IPS-20b (cell line): ENCODE measurements at regions not wholly inside any gene's neighbourhood (a gene's known extent, or its start where the extent isn't known, plus 50 kb on each side); places are given as distances from the start of the nearest gene placed in this dataset.

Source experiments
- H3K27ac ChIP-seq: one replicate; pipeline ENCODE4 v1.5.1; 2013; ENCODE audit warnings: low read length
- H3K27me3 ChIP-seq: 2 replicates; pipeline ENCODE4 v1.6.1; 2013; ENCODE audit warnings: mild to moderate bottlenecking, low read length, inconsistent platforms; ENCODE audit not compliant: insufficient read depth
- H3K36me3 ChIP-seq: 2 replicates; pipeline ENCODE4 v1.6.1; 2013; ENCODE audit warnings: low read depth, mild to moderate bottlenecking, inconsistent platforms, low read length, moderate library complexity; ENCODE audit not compliant: insufficient read depth
- H3K4me1 ChIP-seq: 2 replicates; pipeline ENCODE4 v1.6.1; 2013; ENCODE audit warnings: mild to moderate bottlenecking, control low read depth, inconsistent platforms, low read length, moderate library complexity; ENCODE audit not compliant: insufficient read depth
- H3K4me3 ChIP-seq: 2 replicates; pipeline ENCODE4 v1.5.1; 2013; ENCODE audit warnings: mild to moderate bottlenecking, low read length, inconsistent platforms
- H3K9ac ChIP-seq: 2 replicates; pipeline ENCODE4 v1.6.1; 2013; ENCODE audit warnings: low read depth, mild to moderate bottlenecking, inconsistent platforms, low read length, moderate library complexity
- H3K9me3 ChIP-seq: 2 replicates; pipeline ENCODE4 v1.6.1; 2013; ENCODE audit warnings: mild to moderate bottlenecking, low read depth, low read length, inconsistent platforms; ENCODE audit not compliant: insufficient read depth

DNA sequence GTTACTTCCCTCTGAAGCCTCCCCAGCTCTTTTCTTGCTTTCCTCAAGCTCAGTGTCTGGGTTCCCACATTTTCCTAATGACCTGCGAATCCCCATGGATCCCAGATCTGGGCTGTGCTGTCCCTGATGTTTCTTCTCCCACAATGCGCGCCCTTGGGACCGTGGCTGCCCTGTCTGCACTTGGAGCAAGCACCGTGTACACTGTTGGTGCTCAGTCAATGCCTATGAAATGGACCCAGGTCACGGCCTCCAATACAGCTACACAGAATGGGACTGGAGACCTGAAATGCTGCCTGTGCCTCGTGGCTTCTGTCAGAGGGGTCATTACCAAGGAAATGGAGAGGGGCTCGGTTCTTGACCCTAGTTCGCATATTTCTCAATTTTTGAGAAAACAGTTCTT lies 160.1 kb upstream of the SOX1 start:
- Histone ChIP-seq H3K4me3 (no peak overlapping the region), H3K4me1 (no peaks in the 10 kb centered on the region), H3K9ac (no peak overlapping the region), H3K27me3 (no peaks in the 10 kb centered on the region), H3K36me3 (no peaks in the 10 kb centered on the region), H3K9me3 (no peaks in the 10 kb centered on the region), H3K27ac (no peak overlapping the region)

DNA sequence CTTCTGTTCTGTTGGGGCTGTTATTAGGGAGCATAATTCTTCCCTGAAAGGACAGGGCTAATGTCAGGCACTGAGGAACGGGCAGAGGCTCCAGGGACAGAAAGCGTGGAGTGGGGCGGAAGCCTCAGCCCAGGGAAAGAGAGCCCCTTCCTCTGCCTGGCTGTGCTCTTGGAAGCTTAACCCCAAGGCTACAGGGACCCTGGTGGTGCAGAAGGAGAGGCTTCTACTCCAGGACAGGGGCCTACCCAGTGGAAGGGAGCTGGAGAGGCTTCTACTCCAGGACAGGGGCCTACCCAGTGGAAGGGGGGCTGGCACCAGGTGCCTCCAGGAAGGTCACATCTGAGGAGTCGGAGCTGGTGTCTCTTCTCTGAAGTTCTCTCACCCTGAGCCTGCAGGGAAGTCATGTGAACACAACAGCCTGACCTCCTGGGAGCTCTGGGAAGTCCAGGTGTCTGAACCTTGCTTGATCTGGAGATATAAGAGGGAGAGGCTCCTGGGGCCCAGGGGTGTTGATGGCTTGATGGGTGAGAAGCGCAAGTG lies 159.5 kb upstream of the SOX1 start:
- no peak overlapping the region for H3K4me3 ChIP-seq
- H3K27me3 ChIP-seq: no peaks in the 10 kb centered on the region
- no peaks in the 10 kb centered on the region for H3K9me3 ChIP-seq
- H3K4me1 ChIP-seq: no peaks in the 10 kb centered on the region
- H3K27ac ChIP-seq: no peak overlapping the region
- no peak overlapping the region for H3K9ac ChIP-seq
- H3K36me3 ChIP-seq: no peaks in the 10 kb centered on the region

- Histone ChIP-seq H3K9me3 (no peaks in the 10 kb centered on the region), H3K4me3 (no peak overlapping the region), H3K36me3 (no peaks in the 10 kb centered on the region), H3K4me1 (no peaks in the 10 kb centered on the region), H3K27me3 (no peaks in the 10 kb centered on the region), H3K27ac (no peak overlapping the region), H3K9ac (no peak overlapping the region)
Measured at GRCh38 chr13:111908361-111908760, 158.6 kb upstream of the SOX1 start.

DNA sequence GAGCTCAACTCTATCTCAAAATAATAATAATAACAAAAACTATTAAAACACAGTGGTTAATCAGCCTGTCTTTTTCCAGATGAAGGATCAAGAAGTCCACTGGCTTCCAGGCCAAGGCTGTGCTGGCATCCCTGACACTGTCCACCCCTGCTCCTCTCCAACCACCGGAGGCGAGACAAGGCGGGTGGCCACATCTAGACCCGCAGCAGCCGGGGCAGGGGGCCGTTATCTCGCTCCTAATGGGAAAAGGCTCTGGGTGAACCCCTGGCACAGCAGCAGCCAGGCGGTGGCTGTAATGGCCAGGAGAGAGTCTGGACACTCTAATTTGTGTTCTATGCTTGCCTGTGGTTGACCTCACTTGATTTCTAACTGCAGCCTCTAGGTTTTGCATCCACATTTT lies 158.0 kb upstream of the SOX1 start:
- Histone ChIP-seq H3K27ac (no peak overlapping the region), H3K9me3 (no peaks in the 10 kb centered on the region), H3K4me3 (no peak overlapping the region), H3K9ac (no peak overlapping the region), H3K36me3 (no peaks in the 10 kb centered on the region), H3K27me3 (no peaks in the 10 kb centered on the region), H3K4me1 (no peaks in the 10 kb centered on the region)

- H3K4me3 ChIP-seq: no peak overlapping the region
- H3K9me3 ChIP-seq: no peaks in the 10 kb centered on the region
Measured at GRCh38 chr13:111909501-111909900, 157.4 kb upstream of the SOX1 start.

GRCh38 chr13:111909971-111910671 lies 156.8 kb upstream of the SOX1 start:
- no peak overlapping the region for H3K27ac ChIP-seq

More at GRCh38 chr13:111909501-111909900, 157.4 kb upstream of the SOX1 start:
- no peak overlapping the region for H3K9ac ChIP-seq
- no peaks in the 10 kb centered on the region for H3K36me3 ChIP-seq
- H3K27me3 ChIP-seq: no peaks in the 10 kb centered on the region
- H3K27ac ChIP-seq: no peak overlapping the region
- no peaks in the 10 kb centered on the region for H3K4me1 ChIP-seq

DNA sequence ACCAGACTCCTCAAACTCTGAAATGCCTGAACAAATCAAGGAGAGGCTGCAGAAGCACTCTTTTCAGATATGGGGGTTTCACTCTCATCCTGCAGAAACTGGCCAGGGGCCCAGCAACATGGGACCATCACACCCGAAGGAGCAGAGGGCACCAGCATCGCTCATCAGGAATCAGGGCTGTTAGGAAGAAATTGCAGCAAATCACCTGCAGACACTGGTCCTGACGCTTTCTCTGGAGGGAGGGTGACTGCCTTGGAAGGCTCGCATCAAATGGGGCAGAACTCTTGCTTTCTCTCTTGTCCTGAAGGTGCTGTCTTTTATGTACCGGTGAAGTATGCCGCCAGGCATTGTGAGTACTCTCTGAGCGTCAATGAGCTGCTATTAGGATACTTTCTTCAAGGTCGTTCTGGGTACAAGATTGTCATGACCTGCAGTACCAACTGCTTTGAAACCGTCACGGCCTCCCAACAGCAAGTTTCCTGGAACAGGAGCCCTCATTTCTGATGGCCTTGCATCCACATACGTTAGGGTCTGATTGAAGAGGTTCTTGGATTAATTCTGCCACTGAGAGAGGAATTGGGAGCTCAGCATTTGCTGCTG lies 155.7 kb upstream of the SOX1 start:
- Histone ChIP-seq H3K9me3 (no peaks in the 10 kb centered on the region), H3K4me3 (no peak overlapping the region), H3K27me3 (no peaks in the 10 kb centered on the region), H3K27ac (no peak overlapping the region), H3K4me1 (no peaks in the 10 kb centered on the region), H3K36me3 (no peaks in the 10 kb centered on the region), H3K9ac (no peak overlapping the region)

More at GRCh38 chr13:111909971-111910671, 156.8 kb upstream of the SOX1 start:
- Histone ChIP-seq H3K36me3 (no peaks in the 10 kb centered on the region), H3K27me3 (no peaks in the 10 kb centered on the region), H3K4me1 (no peaks in the 10 kb centered on the region), H3K9me3 (no peaks in the 10 kb centered on the region), H3K4me3 (no peak overlapping the region), H3K9ac (no peak overlapping the region)

- Histone ChIP-seq H3K27ac (no peak overlapping the region), H3K36me3 (no peaks in the 10 kb centered on the region)
Measured at GRCh38 chr13:111911754-111912452, 155.0 kb upstream of the SOX1 start.

DNA sequence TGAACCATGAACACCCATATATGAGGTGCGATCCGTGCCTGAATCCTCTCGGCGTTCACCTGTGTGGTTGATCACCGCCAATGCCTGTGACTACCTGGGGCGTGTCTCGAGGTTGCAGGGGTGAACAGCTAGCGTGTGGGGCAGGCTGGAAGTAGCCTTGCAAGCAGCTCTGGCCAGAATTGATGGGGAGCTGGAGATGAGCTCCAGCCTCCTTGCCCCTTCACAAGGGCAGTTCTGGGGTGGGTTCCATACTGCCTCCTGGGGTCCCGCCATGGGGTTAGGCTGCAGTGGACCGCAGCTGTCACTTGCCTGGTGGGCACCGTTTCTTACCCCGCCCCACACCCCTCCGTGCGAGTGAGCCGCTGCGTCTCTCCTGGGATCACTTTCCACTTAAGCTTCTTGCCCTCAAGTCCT lies 154.5 kb upstream of the SOX1 start:
- H3K36me3 ChIP-seq: no peaks in the 10 kb centered on the region
- H3K9ac ChIP-seq: no peak overlapping the region
- H3K4me1 ChIP-seq: no peaks in the 10 kb centered on the region
- no peaks in the 10 kb centered on the region for H3K9me3 ChIP-seq
- no peaks in the 10 kb centered on the region for H3K27me3 ChIP-seq
- no peak overlapping the region for H3K27ac ChIP-seq
- no peak overlapping the region for H3K4me3 ChIP-seq

More at GRCh38 chr13:111911754-111912452, 155.0 kb upstream of the SOX1 start:
- Histone ChIP-seq H3K9ac (no peak overlapping the region), H3K4me3 (no peak overlapping the region), H3K9me3 (no peaks in the 10 kb centered on the region), H3K27me3 (no peaks in the 10 kb centered on the region), H3K4me1 (no peaks in the 10 kb centered on the region)

DNA sequence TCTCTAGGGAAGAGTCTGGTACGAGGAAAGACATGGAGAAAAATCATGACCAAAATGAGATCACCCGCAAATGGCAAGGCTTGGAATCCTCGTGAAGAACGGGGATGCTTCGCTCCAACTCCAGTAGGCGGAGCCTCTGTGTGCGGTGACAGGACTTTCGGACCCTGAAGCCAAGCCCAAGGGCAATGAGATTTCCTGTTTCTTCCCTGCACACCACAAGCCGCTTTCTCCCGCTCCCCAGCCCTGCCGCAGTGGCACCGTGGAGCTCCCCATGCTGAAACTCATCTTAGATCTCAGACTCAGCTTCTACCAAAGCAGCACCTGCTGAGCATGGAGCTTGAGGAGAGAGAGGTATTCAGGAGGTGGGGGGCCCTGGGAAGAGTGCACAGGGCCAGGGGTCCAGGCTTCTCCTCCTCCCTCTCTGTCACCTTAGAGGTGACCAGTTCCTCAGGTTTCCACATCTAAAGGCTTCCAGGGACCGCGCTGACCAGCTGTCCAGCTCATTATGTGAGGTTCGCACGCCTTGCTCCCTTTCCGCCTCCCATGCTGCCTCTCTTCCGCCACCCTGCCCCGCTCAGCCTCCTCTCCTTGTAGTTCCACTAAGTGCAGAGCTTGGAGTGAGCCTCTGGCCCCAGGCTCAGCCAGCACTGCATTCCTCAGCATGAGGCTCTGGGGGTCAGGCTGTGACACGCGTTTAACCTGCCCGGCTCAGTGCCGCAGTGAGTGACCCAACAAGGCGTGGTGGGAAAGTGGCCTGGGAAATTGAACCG lies 153.8 kb upstream of the SOX1 start:
- H3K9ac ChIP-seq: no peak overlapping the region
- no peak overlapping the region for H3K27ac ChIP-seq
- no peaks in the 10 kb centered on the region for H3K36me3 ChIP-seq
- H3K9me3 ChIP-seq: no peaks in the 10 kb centered on the region
- H3K4me3 ChIP-seq: no peak overlapping the region
- H3K27me3 ChIP-seq: no peaks in the 10 kb centered on the region
- no peaks in the 10 kb centered on the region for H3K4me1 ChIP-seq

GRCh38 chr13:111913761-111914140 lies 153.2 kb upstream of the SOX1 start:
- no peak overlapping the region for H3K4me3 ChIP-seq
- no peaks in the 10 kb centered on the region for H3K4me1 ChIP-seq
- H3K27me3 ChIP-seq: no peaks in the 10 kb centered on the region
- H3K27ac ChIP-seq: no peak overlapping the region
- H3K36me3 ChIP-seq: no peaks in the 10 kb centered on the region
- H3K9ac ChIP-seq: no peak overlapping the region
- no peaks in the 10 kb centered on the region for H3K9me3 ChIP-seq
